ENCODE measurements at regions not wholly inside any gene's neighbourhood (a gene's known extent, or its start where the extent isn't known, plus 50 kb on each side); places are given as distances from the start of the nearest gene placed in this dataset.

DNA sequence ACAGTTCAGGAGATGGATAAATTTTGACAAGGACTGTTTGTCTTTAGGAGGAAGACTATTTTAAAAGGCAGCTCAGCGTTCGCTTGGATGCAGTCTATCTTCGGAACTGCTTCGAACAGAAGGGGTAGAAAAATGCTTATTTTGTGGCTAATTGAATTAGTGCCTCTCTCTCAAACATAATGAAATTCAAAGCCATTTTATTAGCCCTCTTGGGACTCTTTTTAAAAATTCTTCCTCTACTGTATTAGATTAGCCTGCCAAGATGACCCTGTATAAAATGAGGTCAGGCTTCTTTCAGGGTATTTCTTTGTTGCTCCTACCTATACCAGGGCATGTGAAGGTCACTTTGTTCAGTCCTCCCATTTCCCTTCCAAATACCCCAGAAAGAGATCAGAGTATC is 379.2 kb upstream of the NFE2L3 start:
- TF ChIP-seq, protein P1, sequence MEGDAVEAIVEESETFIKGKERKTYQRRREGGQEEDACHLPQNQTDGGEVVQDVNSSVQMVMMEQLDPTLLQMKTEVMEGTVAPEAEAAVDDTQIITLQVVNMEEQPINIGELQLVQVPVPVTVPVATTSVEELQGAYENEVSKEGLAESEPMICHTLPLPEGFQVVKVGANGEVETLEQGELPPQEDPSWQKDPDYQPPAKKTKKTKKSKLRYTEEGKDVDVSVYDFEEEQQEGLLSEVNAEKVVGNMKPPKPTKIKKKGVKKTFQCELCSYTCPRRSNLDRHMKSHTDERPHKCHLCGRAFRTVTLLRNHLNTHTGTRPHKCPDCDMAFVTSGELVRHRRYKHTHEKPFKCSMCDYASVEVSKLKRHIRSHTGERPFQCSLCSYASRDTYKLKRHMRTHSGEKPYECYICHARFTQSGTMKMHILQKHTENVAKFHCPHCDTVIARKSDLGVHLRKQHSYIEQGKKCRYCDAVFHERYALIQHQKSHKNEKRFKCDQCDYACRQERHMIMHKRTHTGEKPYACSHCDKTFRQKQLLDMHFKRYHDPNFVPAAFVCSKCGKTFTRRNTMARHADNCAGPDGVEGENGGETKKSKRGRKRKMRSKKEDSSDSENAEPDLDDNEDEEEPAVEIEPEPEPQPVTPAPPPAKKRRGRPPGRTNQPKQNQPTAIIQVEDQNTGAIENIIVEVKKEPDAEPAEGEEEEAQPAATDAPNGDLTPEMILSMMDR (IDR thresholded peaks at IDR 0.05; ENCODE audit: low read length, missing control alignments), result no peak
- DNase-seq (ENCODE audit: low read depth), result no peak
- H3K4me3 ChIP-seq (replicated peaks; ENCODE audit: low read depth, low read length), result no peak overlapping the region

DNA sequence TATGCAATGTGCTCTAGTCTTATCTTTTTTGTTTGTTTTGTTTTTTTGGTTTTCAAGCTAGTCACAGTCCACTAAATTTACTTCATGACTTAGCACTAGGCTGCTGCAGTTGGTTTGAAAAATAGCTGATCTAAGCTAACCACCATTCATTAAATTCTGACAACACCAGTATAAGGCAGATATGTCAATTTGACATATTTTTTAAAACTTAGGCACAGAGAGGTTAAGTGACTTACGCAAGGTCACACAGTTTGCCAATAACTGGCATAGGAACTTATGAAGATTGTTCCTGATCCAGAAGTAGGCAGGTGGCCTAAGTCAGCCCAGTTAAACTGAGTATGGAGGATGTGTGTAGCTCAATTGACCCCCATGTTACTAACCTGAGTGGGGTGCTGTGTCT is 377.3 kb upstream of the NFE2L3 start:
- no peak for DNase-seq (ENCODE audit: low read depth)
- TF ChIP-seq, protein P1 (IDR thresholded peaks at IDR 0.05; ENCODE audit: low read length, missing control alignments), result no peak
- no peak overlapping the region for H3K4me3 ChIP-seq (replicated peaks; ENCODE audit: low read depth, low read length)

DNA sequence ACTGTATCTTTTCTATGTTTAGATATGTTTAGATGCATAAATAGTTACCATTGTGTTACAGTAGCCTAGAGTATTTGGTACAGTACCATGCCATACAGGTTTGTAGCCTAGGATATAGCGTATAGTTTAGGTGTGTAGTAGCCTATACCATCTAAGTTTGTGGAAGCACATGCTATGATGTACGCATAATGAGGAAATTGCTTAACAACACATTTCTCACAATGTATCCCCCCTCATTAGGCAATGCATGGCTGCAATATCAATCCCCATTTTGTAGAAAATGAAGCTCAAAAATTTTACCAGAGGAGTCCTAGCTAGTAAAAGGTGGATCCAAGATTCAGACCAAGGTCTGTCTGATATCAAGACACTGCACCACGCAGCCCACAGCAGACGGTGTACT is 376.4 kb upstream of the NFE2L3 start:
- H3K4me3 ChIP-seq (replicated peaks; ENCODE audit: low read depth, low read length), result no peak overlapping the region
- TF ChIP-seq, protein P1 (IDR thresholded peaks at IDR 0.05; ENCODE audit: low read length, missing control alignments), result no peak
- no peak for DNase-seq (ENCODE audit: low read depth)

DNA sequence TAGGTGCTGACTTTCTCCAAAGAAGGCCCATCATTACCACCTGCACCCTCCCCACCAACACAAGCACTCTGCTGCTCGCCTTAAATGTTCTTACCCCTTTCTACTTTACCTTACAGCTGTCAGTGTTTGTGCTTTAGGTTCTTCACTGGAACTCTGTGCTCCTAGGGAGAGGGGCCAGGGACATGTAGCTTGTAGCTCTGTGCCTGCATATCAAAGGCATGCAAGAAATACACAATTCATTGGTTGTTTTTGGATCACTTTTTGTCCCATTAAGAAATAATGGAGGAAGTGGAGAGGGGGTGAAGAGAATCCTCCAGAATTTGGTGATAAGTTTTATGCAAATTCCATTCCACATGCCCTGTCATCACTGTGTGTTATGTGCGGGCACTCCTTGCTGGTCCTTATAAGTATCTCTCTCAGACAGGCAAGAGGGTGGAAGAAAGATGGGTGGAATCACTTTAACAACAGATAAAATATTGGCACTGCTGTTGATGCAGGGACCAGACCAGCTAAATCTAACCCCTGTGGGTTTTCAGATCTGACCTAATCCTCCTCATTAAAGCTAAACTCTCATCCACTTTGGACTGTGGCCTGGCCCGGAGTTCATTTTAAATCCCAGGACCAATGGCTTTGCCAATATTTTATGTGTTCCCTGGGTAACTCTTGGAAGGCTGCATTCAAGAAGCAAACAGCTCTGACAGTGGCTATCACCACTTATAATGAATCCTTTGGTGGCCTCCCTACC is 375.8 kb upstream of the NFE2L3 start:
- DNase-seq (ENCODE audit: low read depth), result no peak
- TF ChIP-seq, protein P1 (IDR thresholded peaks at IDR 0.05; ENCODE audit: low read length, missing control alignments), result no peak
- H3K4me3 ChIP-seq (replicated peaks; ENCODE audit: low read depth, low read length), result no peak overlapping the region

DNA sequence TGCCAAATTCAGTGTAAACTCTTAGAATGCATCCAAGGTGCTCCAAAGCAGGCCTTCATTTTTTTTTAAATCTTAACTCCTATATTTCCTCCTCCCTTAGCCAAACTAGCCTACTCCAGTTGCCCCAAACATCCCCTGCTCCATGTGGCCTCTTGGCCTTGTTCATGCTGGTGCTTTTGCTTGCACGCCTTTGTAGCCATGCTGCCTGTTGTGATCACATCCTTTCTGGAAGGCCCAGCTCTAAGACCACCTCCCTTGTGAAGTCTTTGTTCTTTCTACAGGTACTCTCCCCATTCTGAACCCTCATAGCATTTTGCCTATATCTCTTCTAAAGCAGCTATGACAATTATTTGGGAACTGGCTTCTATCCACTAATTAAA is 375.3 kb upstream of the NFE2L3 start:
- TF ChIP-seq, protein P1 (IDR thresholded peaks at IDR 0.05; ENCODE audit: low read length, missing control alignments), result no peak
- H3K4me3 ChIP-seq (replicated peaks; ENCODE audit: low read depth, low read length), result no peak overlapping the region
- no peak for DNase-seq (ENCODE audit: low read depth)

DNA sequence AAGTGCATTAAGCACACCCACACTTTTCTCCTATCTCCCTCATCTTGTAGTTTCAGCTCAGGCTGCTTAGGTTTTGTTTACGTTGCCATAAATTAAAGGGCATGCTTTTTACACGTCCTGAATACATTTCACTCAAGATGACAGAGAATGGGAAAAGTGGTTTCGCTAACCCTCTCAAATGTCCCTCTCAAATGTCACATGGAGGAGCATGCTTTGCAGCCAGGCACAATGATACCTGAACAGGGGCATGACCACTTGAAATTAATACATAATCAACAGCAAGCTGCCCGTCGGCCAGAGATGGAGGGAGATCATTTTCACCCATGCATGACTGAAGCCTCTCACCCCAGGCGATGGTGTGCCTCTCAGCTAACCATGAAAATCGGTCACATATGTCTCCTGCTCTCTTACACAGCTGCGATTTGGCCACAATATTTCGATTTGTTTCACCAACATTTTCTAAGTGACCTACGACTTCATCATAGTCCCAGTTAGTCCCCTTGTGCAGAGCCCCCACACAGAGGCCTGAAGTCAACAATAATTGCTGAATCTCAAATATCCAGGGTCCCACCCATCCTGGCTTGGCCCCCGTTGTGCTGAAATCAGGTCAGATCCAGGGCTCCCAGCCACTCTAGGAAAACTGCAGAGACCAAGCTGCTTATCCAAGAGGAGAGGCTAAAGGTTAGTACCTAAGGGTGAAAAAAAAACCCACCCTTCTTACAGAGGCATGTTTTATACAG is 373.9 kb upstream of the NFE2L3 start:
- TF ChIP-seq, protein P1 (IDR thresholded peaks at IDR 0.05; ENCODE audit: low read length, missing control alignments), result no peak
- no peak for DNase-seq (ENCODE audit: low read depth)

More for the DNA sequence above, 373.9 kb upstream of the NFE2L3 start:
- H3K4me3 ChIP-seq (replicated peaks; ENCODE audit: low read depth, low read length), result no peak overlapping the region
